ENCODE measurements at regions not wholly inside any gene's neighbourhood (a gene's known extent, or its start where the extent isn't known, plus 50 kb on each side); places are given as distances from the start of the nearest gene placed in this dataset.
A peak's percentile ranks its signal among the peaks of the same experiment; 100 is the strongest.

DNA sequence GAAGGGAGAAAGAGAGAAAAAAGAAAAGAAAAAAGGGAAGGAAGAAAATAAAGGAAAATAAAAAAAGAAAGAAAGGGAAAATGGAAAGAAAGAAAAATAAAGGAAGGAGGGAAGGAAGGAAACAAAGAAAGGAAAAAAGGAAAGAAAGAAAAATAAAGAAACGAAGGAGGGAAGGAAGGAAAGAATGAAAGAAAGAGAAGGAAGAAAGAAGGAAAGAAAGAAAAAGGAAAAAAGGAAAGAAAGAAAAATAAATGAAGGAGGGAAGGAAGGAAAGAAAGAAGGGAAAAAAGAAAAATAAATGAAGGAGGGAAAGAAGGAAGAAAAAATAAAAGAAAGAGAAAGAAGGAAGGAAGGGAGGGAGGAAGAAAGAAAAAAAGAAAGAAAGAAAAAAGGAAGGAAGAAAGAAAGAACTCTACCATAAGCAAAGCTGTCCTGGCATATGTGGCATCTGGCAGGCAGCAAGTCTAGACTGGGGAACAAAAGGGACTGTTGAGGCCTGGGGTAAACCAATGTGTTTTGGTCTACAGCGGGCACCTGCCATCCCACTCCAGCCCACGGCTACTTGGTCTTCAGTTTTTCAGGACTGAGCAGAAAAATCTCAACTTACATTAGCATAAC lies 86.9 kb downstream of the TFAP2C start:
- peak overlapping the region in 1 of 4 donors; percentile 28 for H3K4me3 Mint-ChIP-seq
- peaks cover 0 to 5% (median 0%) of the 10 kb centered on the region in 7 donors for H3K9me3 Mint-ChIP-seq
- ATAC-seq (ENCODE audit: low read depth in 2 of 2) (no peak), DNase-seq (no peak)
- Histone ChIP-seq H3K4me3 (ENCODE audit: low read depth, low read length) (no peak overlapping the region), H3K4me1 (ENCODE audit: control insufficient read depth, insufficient read depth, low read length, poor library complexity, severe bottlenecking) (no peaks in the 10 kb centered on the region), H3K27me3 (ENCODE audit: control insufficient read depth, insufficient read depth, low read length) (no peaks in the 10 kb centered on the region), H3K27ac (ENCODE audit: insufficient read depth, low read length, poor library complexity, severe bottlenecking) (no peak overlapping the region), H3K36me3 (ENCODE audit: control insufficient read depth, insufficient read depth, low read length) (no peaks in the 10 kb centered on the region), H3K9me3 (ENCODE audit: control insufficient read depth in 2 of 2, low read length in 2 of 2) (no peaks in the 10 kb centered on the region)
- H3K27me3 Mint-ChIP-seq, result no peaks in the 10 kb centered on the region
- H3K36me3 Mint-ChIP-seq, result no peaks in the 10 kb centered on the region
- H3K27ac Mint-ChIP-seq, result no peak overlapping the region
- H3K4me1 Mint-ChIP-seq, result no peaks in the 10 kb centered on the region

DNA sequence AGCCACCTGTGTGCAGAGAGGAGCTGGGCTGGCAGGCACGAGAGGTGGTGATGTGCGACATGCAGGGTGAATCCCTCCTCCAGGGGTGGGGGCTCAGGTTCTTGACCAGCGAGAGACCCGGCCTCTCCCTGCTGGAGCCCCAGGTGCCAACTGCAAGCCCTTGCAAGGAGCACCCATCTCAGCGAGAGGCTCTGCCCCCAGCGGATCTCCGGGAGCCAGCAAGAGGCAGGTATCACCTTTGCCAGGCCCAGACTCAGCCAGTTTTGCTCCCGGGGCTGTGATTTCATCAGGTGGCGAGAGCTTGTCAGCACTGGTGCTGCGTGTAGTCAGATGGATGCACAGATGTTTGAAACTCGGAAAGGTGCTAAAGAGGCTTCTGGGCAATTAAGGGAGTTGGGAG lies 87.7 kb downstream of the TFAP2C start:
- no peaks in the 10 kb centered on the region for H3K4me1 Mint-ChIP-seq
- H3K36me3 ChIP-seq (ENCODE audit: control insufficient read depth, insufficient read depth, low read length), result no peaks in the 10 kb centered on the region
- H3K9me3 ChIP-seq (ENCODE audit: control insufficient read depth in 2 of 2, low read length in 2 of 2), result no peaks in the 10 kb centered on the region
- H3K4me1 ChIP-seq (ENCODE audit: control insufficient read depth, insufficient read depth, low read length, poor library complexity, severe bottlenecking), result no peaks in the 10 kb centered on the region
- H3K27me3 Mint-ChIP-seq, result no peaks in the 10 kb centered on the region
- H3K36me3 Mint-ChIP-seq, result no peaks in the 10 kb centered on the region
- H3K4me3 Mint-ChIP-seq, result no peak overlapping the region
- H3K9me3 Mint-ChIP-seq, result peaks cover 0 to 4% (median 0%) of the 10 kb centered on the region in 7 donors
- H3K27me3 ChIP-seq (ENCODE audit: control insufficient read depth, insufficient read depth, low read length), result no peaks in the 10 kb centered on the region
- H3K4me3 ChIP-seq (ENCODE audit: low read depth, low read length), result no peak overlapping the region
- H3K27ac Mint-ChIP-seq, result no peak overlapping the region
- DNase-seq (no peak), ATAC-seq (ENCODE audit: low read depth in 2 of 2) (no peak)
- H3K27ac ChIP-seq (ENCODE audit: insufficient read depth, low read length, poor library complexity, severe bottlenecking), result no peak overlapping the region

DNA sequence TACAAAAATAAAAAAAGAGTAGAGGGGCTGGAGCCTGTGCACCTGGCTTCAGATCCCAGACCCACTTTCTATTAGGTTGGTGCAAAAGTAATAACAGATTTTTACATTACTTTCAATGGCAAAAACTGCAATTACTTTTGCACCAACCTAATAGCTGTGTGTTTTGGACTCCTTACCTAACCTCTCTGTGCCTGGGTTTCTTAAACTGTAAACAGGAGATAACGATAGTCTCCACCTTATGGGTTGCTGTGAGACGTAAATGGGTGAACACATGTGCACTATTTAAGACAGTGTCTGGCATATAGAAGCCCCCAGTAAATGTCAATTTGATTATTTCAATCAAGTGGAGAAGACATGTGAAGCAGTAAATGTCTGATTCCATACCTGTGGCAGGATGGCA lies 89.7 kb downstream of the TFAP2C start:
- Mint-ChIP-seq H3K4me3 (no peak overlapping the region), H3K4me1 (peaks cover 0 to 2% (median 0%) of the 10 kb centered on the region in 4 donors), H3K9me3 (peaks cover 0 to 3% (median 0%) of the 10 kb centered on the region in 7 donors), H3K36me3 (no peaks in the 10 kb centered on the region), H3K27me3 (no peaks in the 10 kb centered on the region), H3K27ac (no peak overlapping the region)
- H3K9me3 ChIP-seq (ENCODE audit: control insufficient read depth in 2 of 2, low read length in 2 of 2), result no peaks in the 10 kb centered on the region
- no peaks in the 10 kb centered on the region for H3K4me1 ChIP-seq (ENCODE audit: control insufficient read depth, insufficient read depth, low read length, poor library complexity, severe bottlenecking)
- ATAC-seq (ENCODE audit: low read depth in 2 of 2) (no peak), DNase-seq (no peak)
- H3K27ac ChIP-seq (ENCODE audit: insufficient read depth, low read length, poor library complexity, severe bottlenecking), result no peak overlapping the region
- H3K4me3 ChIP-seq (ENCODE audit: low read depth, low read length), result no peak overlapping the region
- no peaks in the 10 kb centered on the region for H3K36me3 ChIP-seq (ENCODE audit: control insufficient read depth, insufficient read depth, low read length)
- H3K27me3 ChIP-seq (ENCODE audit: control insufficient read depth, insufficient read depth, low read length), result no peaks in the 10 kb centered on the region

DNA sequence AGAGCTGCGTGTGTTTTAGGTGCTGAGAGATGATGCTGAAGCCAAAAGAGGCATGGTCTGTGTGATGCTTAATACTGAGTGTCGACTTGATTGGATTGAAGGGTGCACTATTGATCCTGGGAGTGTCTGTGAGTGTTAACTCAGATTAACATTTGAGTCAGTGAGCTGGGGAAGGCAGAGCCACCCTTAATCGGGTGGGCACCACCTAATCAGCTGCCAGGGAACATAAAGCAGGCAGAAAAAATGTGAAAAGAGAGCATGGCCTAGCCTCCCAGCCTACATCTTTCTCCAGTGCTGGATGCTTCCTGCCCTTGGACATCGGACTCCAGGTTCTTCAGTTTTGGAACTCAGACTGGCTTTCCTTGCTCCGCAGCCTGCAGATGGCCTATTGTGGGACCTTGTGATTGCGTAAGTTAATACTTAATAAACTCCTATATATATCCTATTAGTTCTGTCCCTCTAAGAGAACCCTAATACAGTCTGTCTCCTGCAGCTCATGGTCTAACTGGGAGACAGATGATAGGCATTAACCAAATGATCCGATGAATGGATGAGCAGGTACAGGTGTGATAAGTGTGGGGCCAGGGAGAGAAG lies 91.6 kb downstream of the TFAP2C start:
- no peak for ATAC-seq (ENCODE audit: low read depth in 2 of 2)
- Mint-ChIP-seq H3K27me3 (no peaks in the 10 kb centered on the region), H3K9me3 (peaks cover 0 to 3% (median 0%) of the 10 kb centered on the region in 7 donors), H3K27ac (no peak overlapping the region), H3K4me3 (no peak overlapping the region), H3K4me1 (peaks cover 0 to 2% (median 0%) of the 10 kb centered on the region in 4 donors), H3K36me3 (no peaks in the 10 kb centered on the region)
- H3K9me3 ChIP-seq (ENCODE audit: control insufficient read depth in 2 of 2, low read length in 2 of 2), result no peaks in the 10 kb centered on the region
- H3K4me1 ChIP-seq (ENCODE audit: control insufficient read depth, insufficient read depth, low read length, poor library complexity, severe bottlenecking), result no peaks in the 10 kb centered on the region
- no peak overlapping the region for H3K27ac ChIP-seq (ENCODE audit: insufficient read depth, low read length, poor library complexity, severe bottlenecking)
- H3K27me3 ChIP-seq (ENCODE audit: control insufficient read depth, insufficient read depth, low read length), result no peaks in the 10 kb centered on the region
- H3K36me3 ChIP-seq (ENCODE audit: control insufficient read depth, insufficient read depth, low read length), result no peaks in the 10 kb centered on the region
- no peak overlapping the region for H3K4me3 ChIP-seq (ENCODE audit: low read depth, low read length)
- DNase-seq, result no peak

DNA sequence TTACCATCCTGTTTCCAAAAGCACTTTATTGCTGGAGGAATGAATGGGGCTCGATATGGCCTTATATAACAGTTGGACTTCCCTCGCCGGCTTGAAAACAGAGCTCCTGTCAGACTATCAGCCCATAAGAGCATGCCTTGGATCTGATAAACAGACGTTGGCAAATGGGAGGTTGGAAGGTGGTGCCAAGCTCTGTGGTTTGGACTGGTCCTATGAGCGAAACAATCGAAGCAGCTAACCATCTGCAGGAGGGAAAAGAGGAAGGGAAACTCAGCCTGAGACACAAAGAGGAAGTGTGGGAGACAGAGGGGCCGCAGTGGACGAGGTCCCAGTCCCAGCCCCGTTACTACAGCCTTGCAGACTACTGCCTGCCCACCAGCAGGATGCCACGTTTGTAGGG lies 92.9 kb downstream of the TFAP2C start:
- Histone ChIP-seq H3K36me3 (ENCODE audit: control insufficient read depth, insufficient read depth, low read length) (no peaks in the 10 kb centered on the region), H3K27ac (ENCODE audit: insufficient read depth, low read length, poor library complexity, severe bottlenecking) (no peak overlapping the region), H3K4me1 (ENCODE audit: control insufficient read depth, insufficient read depth, low read length, poor library complexity, severe bottlenecking) (no peaks in the 10 kb centered on the region), H3K9me3 (ENCODE audit: control insufficient read depth in 2 of 2, low read length in 2 of 2) (no peaks in the 10 kb centered on the region), H3K4me3 (ENCODE audit: low read depth, low read length) (no peak overlapping the region), H3K27me3 (ENCODE audit: control insufficient read depth, insufficient read depth, low read length) (no peaks in the 10 kb centered on the region)
- no peaks in the 10 kb centered on the region for H3K36me3 Mint-ChIP-seq
- peaks cover 0 to 3% (median 0%) of the 10 kb centered on the region in 7 donors for H3K9me3 Mint-ChIP-seq
- H3K27me3 Mint-ChIP-seq, result no peaks in the 10 kb centered on the region
- DNase-seq (no peak), ATAC-seq (ENCODE audit: low read depth in 2 of 2) (no peak)
- H3K4me1 Mint-ChIP-seq, result peaks cover 0 to 2% (median 0%) of the 10 kb centered on the region in 4 donors
- H3K4me3 Mint-ChIP-seq, result no peak overlapping the region
- no peak overlapping the region for H3K27ac Mint-ChIP-seq

DNA sequence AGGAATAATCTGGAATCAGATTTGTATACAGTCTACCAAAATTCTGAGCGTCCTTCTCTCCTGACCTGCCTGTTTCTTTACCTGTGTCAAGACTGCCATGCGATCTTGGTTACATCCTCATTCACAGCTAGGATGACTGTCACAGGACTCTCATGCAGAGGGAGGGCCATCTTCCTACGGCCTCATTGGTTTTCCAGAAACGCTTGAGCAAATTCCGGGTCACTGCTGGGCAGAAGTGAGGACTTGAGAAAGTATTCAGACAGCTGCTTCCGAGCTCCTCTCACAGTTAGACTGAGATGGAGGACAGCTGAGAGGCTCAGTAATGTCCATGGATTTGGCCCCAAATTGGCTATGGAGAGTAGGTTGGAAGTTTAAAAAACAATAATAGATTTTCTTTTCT lies 94.2 kb downstream of the TFAP2C start:
- Histone ChIP-seq H3K9me3 (ENCODE audit: control insufficient read depth in 2 of 2, low read length in 2 of 2) (no peaks in the 10 kb centered on the region), H3K27me3 (ENCODE audit: control insufficient read depth, insufficient read depth, low read length) (no peaks in the 10 kb centered on the region), H3K4me3 (ENCODE audit: low read depth, low read length) (no peak overlapping the region), H3K27ac (ENCODE audit: insufficient read depth, low read length, poor library complexity, severe bottlenecking) (no peak overlapping the region), H3K4me1 (ENCODE audit: control insufficient read depth, insufficient read depth, low read length, poor library complexity, severe bottlenecking) (no peaks in the 10 kb centered on the region), H3K36me3 (ENCODE audit: control insufficient read depth, insufficient read depth, low read length) (no peaks in the 10 kb centered on the region)
- H3K36me3 Mint-ChIP-seq, result no peaks in the 10 kb centered on the region
- DNase-seq (no peak), ATAC-seq (ENCODE audit: low read depth in 2 of 2) (no peak)
- no peak overlapping the region for H3K4me3 Mint-ChIP-seq
- H3K27me3 Mint-ChIP-seq, result no peaks in the 10 kb centered on the region
- H3K9me3 Mint-ChIP-seq, result no peaks in the 10 kb centered on the region
- peaks cover 0 to 2% (median 0%) of the 10 kb centered on the region in 4 donors for H3K4me1 Mint-ChIP-seq
- H3K27ac Mint-ChIP-seq, result no peak overlapping the region

DNA sequence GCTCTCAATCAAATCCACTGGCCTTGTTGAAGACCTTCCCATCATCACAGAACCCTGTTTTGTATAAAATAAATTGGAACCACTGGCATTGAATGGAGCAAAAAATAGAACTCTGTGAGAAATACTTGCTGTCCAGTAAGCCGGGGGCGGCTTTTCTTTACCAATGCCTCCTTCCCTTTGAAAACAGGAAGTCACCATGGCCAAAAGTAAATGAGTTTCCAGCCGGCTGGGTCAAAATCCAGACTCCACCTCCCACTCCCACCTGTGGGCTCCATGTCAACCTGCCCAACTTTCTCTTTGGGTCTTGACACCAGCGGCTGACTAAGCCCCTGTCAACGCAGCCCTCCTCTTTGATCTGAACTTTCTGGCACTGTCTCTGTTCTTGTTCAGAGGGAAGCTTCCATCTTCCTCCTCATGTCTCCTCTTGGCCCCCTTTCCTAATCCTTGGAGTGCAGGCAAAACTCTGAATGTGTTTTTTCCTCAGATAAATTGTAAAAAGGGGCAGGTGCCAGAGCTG lies 95.2 kb downstream of the TFAP2C start:
- Histone ChIP-seq H3K27ac (ENCODE audit: insufficient read depth, low read length, poor library complexity, severe bottlenecking) (no peak overlapping the region), H3K4me3 (ENCODE audit: low read depth, low read length) (no peak overlapping the region), H3K27me3 (ENCODE audit: control insufficient read depth, insufficient read depth, low read length) (no peaks in the 10 kb centered on the region), H3K36me3 (ENCODE audit: control insufficient read depth, insufficient read depth, low read length) (no peaks in the 10 kb centered on the region), H3K4me1 (ENCODE audit: control insufficient read depth, insufficient read depth, low read length, poor library complexity, severe bottlenecking) (no peaks in the 10 kb centered on the region), H3K9me3 (ENCODE audit: control insufficient read depth in 2 of 2, low read length in 2 of 2) (no peaks in the 10 kb centered on the region)
- Mint-ChIP-seq H3K36me3 (no peaks in the 10 kb centered on the region), H3K27me3 (no peaks in the 10 kb centered on the region), H3K27ac (no peak overlapping the region), H3K4me3 (no peak overlapping the region), H3K4me1 (peaks cover 0 to 2% (median 0%) of the 10 kb centered on the region in 4 donors), H3K9me3 (no peaks in the 10 kb centered on the region)
- DNase-seq (no peak), ATAC-seq (ENCODE audit: low read depth in 2 of 2) (no peak)

DNA sequence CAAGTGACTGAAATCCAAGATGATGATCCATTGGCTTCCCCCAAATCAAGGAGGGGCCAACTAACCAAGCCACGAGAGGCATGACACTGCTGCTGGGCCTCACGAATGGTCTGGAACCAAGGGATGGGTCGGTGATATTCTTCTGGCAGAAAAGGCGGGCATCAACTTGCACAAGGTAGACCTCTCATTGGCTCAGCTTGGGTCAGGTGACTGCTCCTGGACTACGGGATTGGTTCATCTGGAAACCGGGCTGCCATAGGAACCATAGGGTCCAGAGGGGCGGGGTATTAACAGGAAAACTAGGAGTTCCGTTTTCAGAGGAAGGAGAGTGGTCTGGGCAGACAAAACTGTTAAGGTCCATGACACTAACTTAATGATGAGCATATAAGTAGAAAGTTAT lies 100.9 kb downstream of the TFAP2C start:
- Histone ChIP-seq H3K4me3 (ENCODE audit: low read depth, low read length) (no peak overlapping the region), H3K27me3 (ENCODE audit: control insufficient read depth, insufficient read depth, low read length) (no peaks in the 10 kb centered on the region), H3K4me1 (ENCODE audit: control insufficient read depth, insufficient read depth, low read length, poor library complexity, severe bottlenecking) (no peaks in the 10 kb centered on the region), H3K9me3 (ENCODE audit: control insufficient read depth in 2 of 2, low read length in 2 of 2) (no peaks in the 10 kb centered on the region), H3K36me3 (ENCODE audit: control insufficient read depth, insufficient read depth, low read length) (no peaks in the 10 kb centered on the region), H3K27ac (ENCODE audit: insufficient read depth, low read length, poor library complexity, severe bottlenecking) (no peak overlapping the region)
- Mint-ChIP-seq H3K9me3 (no peaks in the 10 kb centered on the region), H3K27me3 (peaks cover under 1% of the 10 kb centered on the region), H3K4me1 (peaks cover 0 to 2% (median 0%) of the 10 kb centered on the region in 4 donors), H3K27ac (no peak overlapping the region), H3K4me3 (no peak overlapping the region), H3K36me3 (no peaks in the 10 kb centered on the region)
- ATAC-seq (ENCODE audit: low read depth in 2 of 2) (no peak), DNase-seq (no peak)
